SK-N-SH (cell line): ENCODE measurements at regions not wholly inside any gene's neighbourhood (a gene's known extent, or its start where the extent isn't known, plus 50 kb on each side); places are given as distances from the start of the nearest gene placed in this dataset.

Source experiments
- CTCF ChIA-PET: fragments of 300-600, 350-600 bp; formaldehyde crosslinking; extraction: SDS; loops from one replicate; lab custom pipeline; 2021; lab: Yijun Ruan, JAX
- POLR2A ChIA-PET: fragments of 350-600 bp; sonication (Branson Sonifier 250); formaldehyde crosslinking; extraction: SDS; loops from one replicate; lab custom pipeline; 2020; ENCODE audit warnings: antibody characterized with exemption, inconsistent platforms; lab: Yijun Ruan, JAX
- DNase-seq: peaks from one replicate; pipeline ENCODE4 v3.0.0; 2012
- H2AFZ ChIP-seq: fragments of 200-600 bp; sonication (generic); 2 replicates; pipeline ENCODE4 v1.8.1; 2016; ENCODE audit warnings: antibody characterized with exemption, mild to moderate bottlenecking, low read depth
- H3F3A ChIP-seq: fragments of 200-600 bp; sonication (generic); replicated peaks from 2 replicates; pipeline ENCODE3; 2016; ENCODE audit warnings: antibody characterized with exemption, mild to moderate bottlenecking; ENCODE audit not compliant: insufficient read depth
- H3K27ac ChIP-seq, 2 experiments: fragments of 200-500 bp in 1 of 2; fragments of 200-600 bp in 1 of 2; sonication (Bioruptor generic) in 1 of 2; sonication (generic), shearing (Covaris generic) in 1 of 2; 2 replicates each; pipeline versions ENCODE4 v1.5.1 to v1.6.1; 2014 to 2016; ENCODE audit warnings: low read depth in 2 of 2, inconsistent platforms in 1 of 2, low read length in 1 of 2, mild to moderate bottlenecking in 1 of 2, mixed read lengths in 1 of 2
- H3K27me3 ChIP-seq: fragments of 200-600 bp; sonication (generic), shearing (Covaris generic); 2 replicates; pipeline ENCODE4 v1.6.1; 2016; ENCODE audit warnings: mixed run types; ENCODE audit not compliant: insufficient read depth
- H3K36me3 ChIP-seq, 2 experiments: fragments of 200-500 bp in 1 of 2; fragments of 200-600 bp in 1 of 2; sonication (Bioruptor generic) in 1 of 2; sonication (generic) in 1 of 2; replicated peaks in 1 of 2; 2 replicates each; pipeline versions ENCODE3 to v1.5.1; 2014 to 2016; ENCODE audit warnings: low read length in 1 of 2, mild to moderate bottlenecking in 1 of 2; ENCODE audit not compliant: insufficient read depth in 2 of 2, control insufficient read depth in 1 of 2
- H3K4me1 ChIP-seq, 2 experiments: fragments of 200-500 bp in 1 of 2; fragments of 200-600 bp in 1 of 2; sonication (Bioruptor generic) in 1 of 2; sonication (generic), shearing (Covaris generic) in 1 of 2; 2 replicates each; pipeline versions ENCODE4 v1.5.1 to v1.6.1; 2014 to 2016; ENCODE audit warnings: low read depth in 1 of 2, low read length in 1 of 2, mixed run types in 1 of 2; ENCODE audit not compliant: insufficient read depth in 2 of 2, control insufficient read depth in 1 of 2
- H3K4me2 ChIP-seq: fragments of 200-600 bp; sonication (generic), shearing (Covaris generic); 2 replicates; pipeline ENCODE4 v1.6.1; 2017; ENCODE audit warnings: mixed run types
- H3K4me3 ChIP-seq, 2 experiments: fragments of 200-500 bp in 1 of 2; fragments of 200-600 bp in 1 of 2; sonication (Bioruptor generic) in 1 of 2; sonication (generic), shearing (Covaris generic) in 1 of 2; 2 replicates each; pipeline versions ENCODE4 v1.5.1 to v1.8.1; 2014 to 2016; ENCODE audit warnings: low read depth in 2 of 2, inconsistent platforms in 1 of 2, low read length in 1 of 2, mild to moderate bottlenecking in 1 of 2, mixed read lengths in 1 of 2, moderate library complexity in 1 of 2
- H3K79me2 ChIP-seq: fragments of 200-600 bp; sonication (generic); 2 replicates; pipeline ENCODE4 v1.8.1; 2017; ENCODE audit warnings: mild to moderate bottlenecking; ENCODE audit not compliant: insufficient read depth
- H3K9ac ChIP-seq: fragments of 200-600 bp; sonication (generic); 2 replicates; pipeline ENCODE4 v1.6.1; 2017; ENCODE audit warnings: mixed run types
- H3K9me2 ChIP-seq: fragments of 200-600 bp; sonication (generic); 2 replicates; pipeline ENCODE4 v1.6.1; 2017; ENCODE audit warnings: mixed run types
- H3K9me3 ChIP-seq: fragments of 200-600 bp; sonication (generic); 2 replicates; pipeline ENCODE4 v1.6.1; 2017; ENCODE audit warnings: mixed run types, mild to moderate bottlenecking, moderate library complexity
- H4K20me1 ChIP-seq: fragments of 200-600 bp; sonication (generic); 2 replicates; pipeline ENCODE4 v1.6.1; 2017; ENCODE audit warnings: mild to moderate bottlenecking, mixed run types; ENCODE audit not compliant: insufficient read depth
- CHD2 ChIP-seq: fragments of 150-350 bp; IDR thresholded peaks from 2 replicates; pipeline ENCODE4 v1.6.1; 2018; ENCODE audit warnings: low read length; ENCODE audit not compliant: partially characterized antibody
- EP300 ChIP-seq, 2 experiments: IDR thresholded peaks; 2 replicates each; pipeline versions ENCODE4 v1.4.0 to v1.6.1; 2012; ENCODE audit warnings: borderline replicate concordance in 1 of 2, low read depth in 1 of 2, low read length in 1 of 2
- EZH2phosphoT487 ChIP-seq: fragments of 200-600 bp; sonication (generic); IDR thresholded peaks from 2 replicates; pipeline ENCODE4 v1.6.1; 2017; ENCODE audit warnings: low read depth, mixed run types, mild to moderate bottlenecking, antibody characterized with exemption, moderate library complexity, borderline replicate concordance
- FOSL2 ChIP-seq: IDR thresholded peaks from 2 replicates; pipeline ENCODE4 v1.4.0; 2012; ENCODE audit warnings: low read depth, mild to moderate bottlenecking, moderate library complexity, borderline replicate concordance
- FOXJ3 ChIP-seq: sonication (generic); formaldehyde crosslinking; IDR thresholded peaks from 2 replicates; pipeline ENCODE4 v1.5.1; 2020; ENCODE audit warnings: mild to moderate bottlenecking, missing genetic modification reagents
- GATA2 ChIP-seq: sonication (generic); formaldehyde crosslinking; IDR thresholded peaks from 2 replicates; pipeline ENCODE4 v1.5.0; 2020; ENCODE audit warnings: mild to moderate bottlenecking, missing genetic modification reagents
- JUND ChIP-seq: IDR thresholded peaks from 2 replicates; pipeline ENCODE4 v1.4.0; 2012
- MEF2A ChIP-seq: IDR thresholded peaks from 2 replicates; pipeline ENCODE4 v1.4.0; 2012; ENCODE audit warnings: low read depth, borderline replicate concordance
- NRF1 ChIP-seq: IDR thresholded peaks from 2 replicates; pipeline ENCODE4 v1.6.1; 2012; ENCODE audit warnings: low read depth, mild to moderate bottlenecking, low read length
- SIN3A ChIP-seq: IDR thresholded peaks from 2 replicates; pipeline ENCODE4 v1.6.1; 2012; ENCODE audit warnings: low read depth, mild to moderate bottlenecking, low read length, moderate library complexity, borderline replicate concordance
- SMC3 ChIP-seq: IDR thresholded peaks from 2 replicates; pipeline ENCODE4 v1.6.1; 2012; ENCODE audit warnings: low read depth, low read length, improper control_type of control experiment
- TCF12 ChIP-seq: IDR thresholded peaks from 2 replicates; pipeline ENCODE4 v1.4.0; 2012
- WGBS: methylation state at CpG from one replicate; pipeline ENCODE4 v1.1.6; 2017; ENCODE audit warnings: low lambda C conversion rate; 5-methylcytosine and 5-hydroxymethylcytosine counted together
- TF ChIP-seq, protein P1 (sequence below): IDR thresholded peaks from 2 replicates; pipeline ENCODE4; 2012
- TF ChIP-seq, protein P2 (sequence below): IDR thresholded peaks from 2 replicates; pipeline ENCODE4 v1.6.1; 2012; ENCODE audit warnings: mild to moderate bottlenecking, low read depth, low read length, moderate library complexity
- TF ChIP-seq, protein P3 (sequence below): IDR thresholded peaks from 2 replicates; pipeline ENCODE4 v1.4.0; 2012; ENCODE audit warnings: low read depth, borderline replicate concordance
- TF ChIP-seq, protein P4 (sequence below): fragments of 200-600 bp; sonication (generic); IDR thresholded peaks from 2 replicates; pipeline ENCODE4 v1.6.1; 2017; ENCODE audit warnings: antibody characterized with exemption, mild to moderate bottlenecking, moderate library complexity
- TF ChIP-seq, protein P5 (sequence below): fragments of 150-350 bp; IDR thresholded peaks from 2 replicates; pipeline ENCODE4 v1.6.1; 2016; ENCODE audit warnings: mild to moderate bottlenecking, low read depth, low read length

DNA sequence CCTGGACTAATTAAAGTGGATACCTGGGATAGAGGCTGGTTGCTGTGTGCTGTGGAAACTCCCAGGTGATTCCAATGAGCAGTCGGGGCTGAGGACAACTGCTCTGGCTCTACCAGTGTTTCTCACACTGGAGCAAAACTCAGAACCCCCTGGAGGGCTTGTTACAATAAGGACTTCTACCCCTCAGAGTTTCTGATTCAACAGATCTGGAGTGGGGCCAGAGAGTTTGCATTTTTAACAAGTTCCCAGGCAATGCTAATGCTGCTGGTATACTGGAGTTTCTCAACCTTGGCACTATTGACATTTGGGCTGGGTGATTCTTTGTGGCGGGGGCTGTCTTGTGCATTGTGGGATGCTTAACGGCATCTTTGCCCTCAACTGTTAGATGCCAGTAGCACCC lies 353.7 kb downstream of the MIAT start:
- whole genome bisulfite sequencing, result 34% methylated on average over 3 of the region's 3 CpGs
- CTCF ChIA-PET, result no interaction called here

More for the DNA sequence above, 353.7 kb downstream of the MIAT start:
- Histone ChIP-seq H3K4me3 (no peak overlapping the region), H3K36me3 (no peaks in the 10 kb centered on the region), H3K9me2 (no peaks in the 10 kb centered on the region), H3K79me2 (no peaks in the 10 kb centered on the region), H4K20me1 (no peaks in the 10 kb centered on the region), H3K27ac (no peak overlapping the region), H3F3A (no peaks in the 10 kb centered on the region), H3K9ac (no peak overlapping the region), H2AFZ (no peak overlapping the region), H3K4me1 (no peaks in the 10 kb centered on the region), H3K4me2 (no peak overlapping the region), H3K9me3 (no peaks in the 10 kb centered on the region), H3K27me3 (no peaks in the 10 kb centered on the region)
- POLR2A ChIA-PET, result no interaction called here
- TF ChIP-seq SMC3 (no peak), GATA2 (CRISPR knock-in tag) (no peak), EP300 (IDR thresholded peaks at IDR 0.05; ENCODE audit: borderline replicate concordance in 1 of 2, low read depth in 1 of 2, low read length in 1 of 2) (no peak), FOSL2 (no peak), TCF12 (no peak), MEF2A (no peak), JUND (no peak), NRF1 (no peak), EZH2phosphoT487 (no peak), FOXJ3 (no peak), CHD2 (no peak), SIN3A (no peak)
- TF ChIP-seq, protein P1, sequence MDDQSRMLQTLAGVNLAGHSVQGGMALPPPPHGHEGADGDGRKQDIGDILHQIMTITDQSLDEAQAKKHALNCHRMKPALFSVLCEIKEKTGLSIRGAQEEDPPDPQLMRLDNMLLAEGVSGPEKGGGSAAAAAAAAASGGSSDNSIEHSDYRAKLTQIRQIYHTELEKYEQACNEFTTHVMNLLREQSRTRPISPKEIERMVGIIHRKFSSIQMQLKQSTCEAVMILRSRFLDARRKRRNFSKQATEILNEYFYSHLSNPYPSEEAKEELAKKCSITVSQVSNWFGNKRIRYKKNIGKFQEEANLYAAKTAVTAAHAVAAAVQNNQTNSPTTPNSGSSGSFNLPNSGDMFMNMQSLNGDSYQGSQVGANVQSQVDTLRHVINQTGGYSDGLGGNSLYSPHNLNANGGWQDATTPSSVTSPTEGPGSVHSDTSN, result no peak
- TF ChIP-seq, protein P2, sequence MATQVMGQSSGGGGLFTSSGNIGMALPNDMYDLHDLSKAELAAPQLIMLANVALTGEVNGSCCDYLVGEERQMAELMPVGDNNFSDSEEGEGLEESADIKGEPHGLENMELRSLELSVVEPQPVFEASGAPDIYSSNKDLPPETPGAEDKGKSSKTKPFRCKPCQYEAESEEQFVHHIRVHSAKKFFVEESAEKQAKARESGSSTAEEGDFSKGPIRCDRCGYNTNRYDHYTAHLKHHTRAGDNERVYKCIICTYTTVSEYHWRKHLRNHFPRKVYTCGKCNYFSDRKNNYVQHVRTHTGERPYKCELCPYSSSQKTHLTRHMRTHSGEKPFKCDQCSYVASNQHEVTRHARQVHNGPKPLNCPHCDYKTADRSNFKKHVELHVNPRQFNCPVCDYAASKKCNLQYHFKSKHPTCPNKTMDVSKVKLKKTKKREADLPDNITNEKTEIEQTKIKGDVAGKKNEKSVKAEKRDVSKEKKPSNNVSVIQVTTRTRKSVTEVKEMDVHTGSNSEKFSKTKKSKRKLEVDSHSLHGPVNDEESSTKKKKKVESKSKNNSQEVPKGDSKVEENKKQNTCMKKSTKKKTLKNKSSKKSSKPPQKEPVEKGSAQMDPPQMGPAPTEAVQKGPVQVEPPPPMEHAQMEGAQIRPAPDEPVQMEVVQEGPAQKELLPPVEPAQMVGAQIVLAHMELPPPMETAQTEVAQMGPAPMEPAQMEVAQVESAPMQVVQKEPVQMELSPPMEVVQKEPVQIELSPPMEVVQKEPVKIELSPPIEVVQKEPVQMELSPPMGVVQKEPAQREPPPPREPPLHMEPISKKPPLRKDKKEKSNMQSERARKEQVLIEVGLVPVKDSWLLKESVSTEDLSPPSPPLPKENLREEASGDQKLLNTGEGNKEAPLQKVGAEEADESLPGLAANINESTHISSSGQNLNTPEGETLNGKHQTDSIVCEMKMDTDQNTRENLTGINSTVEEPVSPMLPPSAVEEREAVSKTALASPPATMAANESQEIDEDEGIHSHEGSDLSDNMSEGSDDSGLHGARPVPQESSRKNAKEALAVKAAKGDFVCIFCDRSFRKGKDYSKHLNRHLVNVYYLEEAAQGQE, result no peak
- TF ChIP-seq, protein P3, sequence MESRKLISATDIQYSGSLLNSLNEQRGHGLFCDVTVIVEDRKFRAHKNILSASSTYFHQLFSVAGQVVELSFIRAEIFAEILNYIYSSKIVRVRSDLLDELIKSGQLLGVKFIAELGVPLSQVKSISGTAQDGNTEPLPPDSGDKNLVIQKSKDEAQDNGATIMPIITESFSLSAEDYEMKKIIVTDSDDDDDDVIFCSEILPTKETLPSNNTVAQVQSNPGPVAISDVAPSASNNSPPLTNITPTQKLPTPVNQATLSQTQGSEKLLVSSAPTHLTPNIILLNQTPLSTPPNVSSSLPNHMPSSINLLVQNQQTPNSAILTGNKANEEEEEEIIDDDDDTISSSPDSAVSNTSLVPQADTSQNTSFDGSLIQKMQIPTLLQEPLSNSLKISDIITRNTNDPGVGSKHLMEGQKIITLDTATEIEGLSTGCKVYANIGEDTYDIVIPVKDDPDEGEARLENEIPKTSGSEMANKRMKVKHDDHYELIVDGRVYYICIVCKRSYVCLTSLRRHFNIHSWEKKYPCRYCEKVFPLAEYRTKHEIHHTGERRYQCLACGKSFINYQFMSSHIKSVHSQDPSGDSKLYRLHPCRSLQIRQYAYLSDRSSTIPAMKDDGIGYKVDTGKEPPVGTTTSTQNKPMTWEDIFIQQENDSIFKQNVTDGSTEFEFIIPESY, result no peak
- TF ChIP-seq, protein P4, sequence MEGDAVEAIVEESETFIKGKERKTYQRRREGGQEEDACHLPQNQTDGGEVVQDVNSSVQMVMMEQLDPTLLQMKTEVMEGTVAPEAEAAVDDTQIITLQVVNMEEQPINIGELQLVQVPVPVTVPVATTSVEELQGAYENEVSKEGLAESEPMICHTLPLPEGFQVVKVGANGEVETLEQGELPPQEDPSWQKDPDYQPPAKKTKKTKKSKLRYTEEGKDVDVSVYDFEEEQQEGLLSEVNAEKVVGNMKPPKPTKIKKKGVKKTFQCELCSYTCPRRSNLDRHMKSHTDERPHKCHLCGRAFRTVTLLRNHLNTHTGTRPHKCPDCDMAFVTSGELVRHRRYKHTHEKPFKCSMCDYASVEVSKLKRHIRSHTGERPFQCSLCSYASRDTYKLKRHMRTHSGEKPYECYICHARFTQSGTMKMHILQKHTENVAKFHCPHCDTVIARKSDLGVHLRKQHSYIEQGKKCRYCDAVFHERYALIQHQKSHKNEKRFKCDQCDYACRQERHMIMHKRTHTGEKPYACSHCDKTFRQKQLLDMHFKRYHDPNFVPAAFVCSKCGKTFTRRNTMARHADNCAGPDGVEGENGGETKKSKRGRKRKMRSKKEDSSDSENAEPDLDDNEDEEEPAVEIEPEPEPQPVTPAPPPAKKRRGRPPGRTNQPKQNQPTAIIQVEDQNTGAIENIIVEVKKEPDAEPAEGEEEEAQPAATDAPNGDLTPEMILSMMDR, result no peak
- TF ChIP-seq, protein P5, sequence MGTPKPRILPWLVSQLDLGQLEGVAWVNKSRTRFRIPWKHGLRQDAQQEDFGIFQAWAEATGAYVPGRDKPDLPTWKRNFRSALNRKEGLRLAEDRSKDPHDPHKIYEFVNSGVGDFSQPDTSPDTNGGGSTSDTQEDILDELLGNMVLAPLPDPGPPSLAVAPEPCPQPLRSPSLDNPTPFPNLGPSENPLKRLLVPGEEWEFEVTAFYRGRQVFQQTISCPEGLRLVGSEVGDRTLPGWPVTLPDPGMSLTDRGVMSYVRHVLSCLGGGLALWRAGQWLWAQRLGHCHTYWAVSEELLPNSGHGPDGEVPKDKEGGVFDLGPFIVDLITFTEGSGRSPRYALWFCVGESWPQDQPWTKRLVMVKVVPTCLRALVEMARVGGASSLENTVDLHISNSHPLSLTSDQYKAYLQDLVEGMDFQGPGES, result no peak
- DNase-seq, result no peak
